H1 (cell line): ENCODE measurements at regions not wholly inside any gene's neighbourhood (a gene's known extent, or its start where the extent isn't known, plus 50 kb on each side); places are given as distances from the start of the nearest gene placed in this dataset.

Experiments used
- CTCF ChIA-PET: fragments of 300-600 bp; sonication (Branson Sonifier 250); formaldehyde crosslinking; loops from one replicate; lab custom pipeline; 2021; ENCODE audit not compliant: partially characterized antibody; lab: Charles Lee
- POLR2A ChIA-PET: fragments of 300-600 bp; sonication (Branson Sonifier 250); formaldehyde crosslinking; loops from one replicate; lab custom pipeline; 2021; ENCODE audit warnings: inconsistent platforms; ENCODE audit not compliant: partially characterized antibody; lab: Charles Lee
- DNase-seq, 2 experiments: peaks; one replicate each; pipeline versions ENCODE4 v3.0.0 to v3.0.0-alpha.2; 2010 to 2022; ENCODE audit warnings: low spot score in 2 of 2, low read depth in 1 of 2, mixed read lengths in 1 of 2
- FAIRE-seq: peaks from 2 replicates; lab custom pipeline; 2011; peaks lifted over from hg19 to GRCh38; lab: Jason Lieb, UNC
- H2AFZ ChIP-seq: 2 replicates; pipeline ENCODE4 v1.8.1; 2012; ENCODE audit warnings: low read length, inconsistent platforms
- H2AK5ac ChIP-seq: 2 replicates; pipeline ENCODE4 v1.6.1; 2013; ENCODE audit warnings: low read depth, low read length
- H2BK120ac ChIP-seq: replicated peaks from 2 replicates; pipeline ENCODE3; 2013; ENCODE audit warnings: low read depth, low read length, inconsistent platforms
- H2BK12ac ChIP-seq: 2 replicates; pipeline ENCODE4 v1.6.1; 2013; ENCODE audit warnings: low read depth, low read length
- H2BK15ac ChIP-seq: 2 replicates; pipeline ENCODE4 v1.6.1; 2013; ENCODE audit warnings: low read length
- H2BK20ac ChIP-seq: 2 replicates; pipeline ENCODE4 v1.6.1; 2013; ENCODE audit warnings: low read length
- H2BK5ac ChIP-seq: 2 replicates; pipeline ENCODE4 v1.6.1; 2013; ENCODE audit warnings: low read depth, low read length
- H3K14ac ChIP-seq: 2 replicates; pipeline ENCODE4 v1.6.1; 2013; ENCODE audit warnings: inconsistent platforms; ENCODE audit not compliant: insufficient read length
- H3K18ac ChIP-seq: 2 replicates; pipeline ENCODE4 v1.6.1; 2013; ENCODE audit warnings: low read length; ENCODE audit errors: extremely low read depth
- H3K23ac ChIP-seq: 2 replicates; pipeline ENCODE4 v1.6.1; 2013; ENCODE audit warnings: inconsistent platforms; ENCODE audit not compliant: insufficient read length
- H3K23me2 ChIP-seq: 2 replicates; pipeline ENCODE4 v1.6.1; 2013; ENCODE audit warnings: low read depth, low read length
- H3K27ac ChIP-seq: 2 replicates; pipeline ENCODE4 v1.6.1; 2011; ENCODE audit warnings: low read depth, low read length, inconsistent platforms
- H3K27me3 ChIP-seq, 4 experiments: replicated peaks in 1 of 4; 1 replicate in 1 of 4; 2 replicates in 3 of 4; pipeline versions ENCODE4 v1.6.1 to v1.8.1; 2011 to 2013; ENCODE audit warnings: low read length in 3 of 4, mild to moderate bottlenecking in 3 of 4, inconsistent platforms in 2 of 4, mixed read lengths in 2 of 4, moderate library complexity in 1 of 4; ENCODE audit not compliant: control insufficient read depth in 3 of 4, insufficient read depth in 3 of 4; ENCODE audit errors: extremely low read depth in 1 of 4
- H3K36me3 ChIP-seq, 4 experiments: 2 replicates each; pipeline versions ENCODE4 v1.6.1 to v1.8.1; 2011 to 2013; ENCODE audit warnings: mild to moderate bottlenecking in 4 of 4, low read length in 3 of 4, moderate library complexity in 2 of 4, control low read depth in 1 of 4, inconsistent platforms in 1 of 4; ENCODE audit not compliant: insufficient read depth in 4 of 4, control insufficient read depth in 2 of 4
- H3K4ac ChIP-seq: replicated peaks from 2 replicates; pipeline ENCODE3; 2013; ENCODE audit warnings: low read length, low read depth, mixed read lengths, inconsistent platforms; ENCODE audit not compliant: insufficient read length
- H3K4me1 ChIP-seq, 4 experiments: replicated peaks in 1 of 4; 1 replicate in 1 of 4; 2 replicates in 3 of 4; pipeline versions ENCODE4 v1.6.1 to v1.8.1; 2011 to 2013; ENCODE audit warnings: low read length in 3 of 4, inconsistent platforms in 2 of 4, mixed read lengths in 1 of 4; ENCODE audit not compliant: insufficient read depth in 4 of 4, control insufficient read depth in 3 of 4
- H3K4me2 ChIP-seq, 2 experiments: 2 replicates each; pipeline versions ENCODE4 v1.6.1 to v1.8.1; 2011 to 2013; ENCODE audit warnings: low read depth in 2 of 2, low read length in 2 of 2, control low read depth in 1 of 2, inconsistent platforms in 1 of 2, mild to moderate bottlenecking in 1 of 2; ENCODE audit not compliant: insufficient read depth in 1 of 2
- H3K4me3 ChIP-seq, 4 experiments: fragments of 200-600, 300-600 bp in 1 of 4; sonication (generic), shearing (Covaris generic), sonication (Bioruptor Twin) in 1 of 4; 2 replicates each; pipeline versions ENCODE4 v1.5.1 to v1.8.1; 2011 to 2016; ENCODE audit warnings: low read length in 4 of 4, low read depth in 3 of 4, control low read depth in 2 of 4, inconsistent platforms in 2 of 4, mild to moderate bottlenecking in 2 of 4, mixed read lengths in 1 of 4, moderate library complexity in 1 of 4; ENCODE audit not compliant: insufficient read depth in 2 of 4; ENCODE audit errors: extremely low read depth in 1 of 4
- H3K56ac ChIP-seq: replicated peaks from 2 replicates; pipeline ENCODE3; 2013; ENCODE audit warnings: low read depth, mild to moderate bottlenecking, mixed read lengths, low read length, inconsistent platforms; ENCODE audit not compliant: insufficient read length
- H3K79me1 ChIP-seq: 2 replicates; pipeline ENCODE4 v1.6.1; 2013; ENCODE audit warnings: low read depth, low read length, control low read depth
- H3K79me2 ChIP-seq, 2 experiments: 2 replicates each; pipeline versions ENCODE4 v1.6.1 to v1.8.1; 2012 to 2013; ENCODE audit warnings: low read length in 2 of 2, mild to moderate bottlenecking in 2 of 2, inconsistent platforms in 1 of 2; ENCODE audit not compliant: insufficient read depth in 2 of 2, control insufficient read depth in 1 of 2
- H3K9ac ChIP-seq, 4 experiments: replicated peaks in 1 of 4; 1 replicate in 1 of 4; 2 replicates in 3 of 4; pipeline versions ENCODE4 v1.6.1 to v1.8.1; 2011 to 2013; ENCODE audit warnings: low read depth in 3 of 4, low read length in 3 of 4, control low read depth in 2 of 4, mild to moderate bottlenecking in 2 of 4, moderate library complexity in 2 of 4, inconsistent platforms in 1 of 4; ENCODE audit errors: extremely low read depth in 1 of 4
- H3K9me3 ChIP-seq, 2 experiments: 2 replicates each; pipeline versions ENCODE4 v1.6.1 to v1.8.1; 2012 to 2013; ENCODE audit warnings: mild to moderate bottlenecking in 2 of 2, moderate library complexity in 2 of 2, control low read depth in 1 of 2, inconsistent platforms in 1 of 2, low read depth in 1 of 2, low read length in 1 of 2, mixed read lengths in 1 of 2; ENCODE audit not compliant: insufficient read depth in 2 of 2
- H4K20me1 ChIP-seq, 2 experiments: replicated peaks in 1 of 2; 2 replicates each; pipeline versions ENCODE3 to v1.8.1; 2011 to 2013; ENCODE audit warnings: inconsistent platforms in 2 of 2, low read length in 2 of 2, mild to moderate bottlenecking in 1 of 2; ENCODE audit not compliant: insufficient read depth in 2 of 2, control insufficient read depth in 1 of 2
- H4K5ac ChIP-seq: 2 replicates; pipeline ENCODE4 v1.6.1; 2013; ENCODE audit warnings: low read length, low read depth, mixed read lengths, inconsistent platforms; ENCODE audit not compliant: insufficient read length
- H4K8ac ChIP-seq: 2 replicates; pipeline ENCODE4 v1.8.0; 2013; ENCODE audit warnings: mild to moderate bottlenecking, moderate library complexity, low read length, inconsistent platforms; ENCODE audit not compliant: insufficient read depth; ENCODE audit errors: extremely low read depth
- H4K91ac ChIP-seq: replicated peaks from 2 replicates; pipeline ENCODE3; 2013; ENCODE audit warnings: low read length, mixed read lengths, inconsistent platforms; ENCODE audit not compliant: insufficient read length
- CREB1 ChIP-seq: IDR thresholded peaks from 2 replicates; pipeline ENCODE4 v1.6.1; 2012; ENCODE audit warnings: inconsistent platforms
- EZH2 ChIP-seq: fragments of 200-600 bp; sonication (generic); IDR thresholded peaks from 2 replicates; pipeline ENCODE4 v1.7.1; 2012; ENCODE audit warnings: low read depth, mild to moderate bottlenecking, moderate library complexity, low read length, inconsistent platforms; ENCODE audit not compliant: severe bottlenecking
- HDAC2 ChIP-seq, 2 experiments: fragments of 300-600 bp in 1 of 2; sonication (generic) in 1 of 2; IDR thresholded peaks; 2 replicates each; pipeline ENCODE4 v1.6.1; 2011 to 2012; ENCODE audit warnings: low read depth in 2 of 2, low read length in 2 of 2, mild to moderate bottlenecking in 2 of 2, moderate library complexity in 2 of 2, borderline replicate concordance in 1 of 2, inconsistent platforms in 1 of 2
- POLR2A ChIP-seq, 2 experiments: IDR thresholded peaks; 1 replicate in 1 of 2; 2 replicates in 1 of 2; pipeline ENCODE4 v1.6.1; 2011; ENCODE audit warnings: low read depth in 2 of 2, low read length in 2 of 2, mild to moderate bottlenecking in 2 of 2; ENCODE audit errors: control extremely low read depth in 1 of 2
- SIRT6 ChIP-seq: IDR thresholded peaks from one replicate; pipeline ENCODE4 v1.7.1; 2012; ENCODE audit warnings: low read length, inconsistent platforms
- TAF1 ChIP-seq: IDR thresholded peaks from 2 replicates; pipeline ENCODE4 v1.6.1; 2011; ENCODE audit warnings: mild to moderate bottlenecking, low read depth, low read length
- WGBS, 2 experiments: shearing (Covaris generic) in 1 of 2; methylation state at CpG; one replicate each; pipeline versions ENCODE4 v1.1.6 to v1.1.7; 2013 to 2015; ENCODE audit warnings: low lambda C conversion rate in 2 of 2, mixed read lengths in 2 of 2, inconsistent platforms in 1 of 2, low coverage in 1 of 2, missing lambda C conversion rate in 1 of 2; ENCODE audit not compliant: insufficient replicate concordance in 2 of 2, insufficient coverage in 1 of 2, insufficient read length in 1 of 2; ENCODE audit errors: extremely low coverage in 1 of 2, missing lambda C conversion rate in 1 of 2; 5-methylcytosine and 5-hydroxymethylcytosine counted together
- TF ChIP-seq, protein P1 (sequence below): IDR thresholded peaks from 2 replicates; pipeline ENCODE4 v1.6.1; 2011; ENCODE audit warnings: low read length, improper control_type of control experiment

DNA sequence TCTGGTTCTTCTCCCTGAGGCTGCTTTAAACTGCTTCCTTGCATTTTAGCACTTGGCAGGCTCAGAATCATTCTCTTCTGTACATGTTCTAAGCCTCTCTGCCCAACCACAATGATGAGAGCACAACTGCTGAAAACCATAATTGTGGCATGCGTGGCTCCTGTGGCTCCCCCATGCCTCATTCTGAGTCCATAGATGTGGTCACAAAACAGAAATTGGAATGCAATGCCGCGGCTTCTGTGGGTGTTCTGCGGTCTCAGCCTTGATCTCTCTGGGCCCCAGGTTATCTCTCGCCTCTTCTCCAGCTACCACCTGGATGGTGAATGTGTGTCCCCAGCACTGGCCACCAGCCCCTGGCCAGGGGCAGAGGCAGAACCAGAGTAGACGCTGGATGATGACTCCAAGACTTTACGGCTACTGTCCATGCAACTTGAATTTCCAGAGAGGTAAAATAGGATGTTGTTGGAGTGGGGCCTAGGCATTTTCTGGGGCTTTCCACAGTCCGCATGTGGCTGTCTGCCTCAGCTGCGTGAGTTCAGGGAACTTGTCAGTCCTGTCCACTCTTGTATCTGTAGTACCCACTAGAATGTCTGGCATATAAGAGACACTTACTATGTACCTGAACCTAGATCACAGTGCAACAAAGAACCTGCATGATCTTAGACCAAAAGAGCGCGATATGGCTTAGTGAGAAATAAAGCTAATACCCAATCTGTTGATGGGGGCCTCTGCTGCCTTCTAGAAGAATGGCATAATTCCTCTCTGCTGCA is 52.4 kb upstream of the ADRB1 start:
- no peak overlapping the region for H4K91ac ChIP-seq
- H3K56ac ChIP-seq: no peak overlapping the region
- no peak overlapping the region for H3K14ac ChIP-seq
- no peaks in the 10 kb centered on the region; the same call in 1 of the 2 replicates for H3K79me1 ChIP-seq
- no peak overlapping the region for H2BK20ac ChIP-seq
- H3K4me1 ChIP-seq: no peaks in the 10 kb centered on the region
- no peak overlapping the region for H3K4me3 ChIP-seq
- no peak overlapping the region; the same call in 1 of the 2 replicates for H2AFZ ChIP-seq
- no peaks in the 10 kb centered on the region for H3K9me3 ChIP-seq
- H3K23me2 ChIP-seq: no peaks in the 10 kb centered on the region
- H2BK12ac ChIP-seq: no peak overlapping the region
- H3K4me2 ChIP-seq: no peak overlapping the region
- FAIRE-seq (no peak), DNase-seq (no peak)
- no peaks in the 10 kb centered on the region for H4K20me1 ChIP-seq
- WGBS, 2 experiments: 97% methylated on average over 11 of the region's 11 CpGs; no CpG with 5 or more reads in 1 of the 2 experiments
- no peaks in the 10 kb centered on the region for H3K79me2 ChIP-seq
- no peaks in the 10 kb centered on the region for H3K27me3 ChIP-seq
- H2BK15ac ChIP-seq: no peak overlapping the region
- no peak overlapping the region for H3K27ac ChIP-seq
- no peak overlapping the region for H4K5ac ChIP-seq
- H2BK120ac ChIP-seq: no peak overlapping the region
- no peak overlapping the region for H3K4ac ChIP-seq
- H2AK5ac ChIP-seq: no peak overlapping the region
- ChIA-PET CTCF (interaction anchor here (0.7 to 2.8 kb wide), 4 partner anchors 8 to 312 kb away, joined by 3 to 9 read pairs (median 6); no protein-coding TSS in a partner anchor), POLR2A (no interaction called here)
- no peak overlapping the region for H4K8ac ChIP-seq
- no peak overlapping the region for H3K18ac ChIP-seq
- no peak overlapping the region for H3K9ac ChIP-seq
- no peak overlapping the region for H3K23ac ChIP-seq
- H3K36me3 ChIP-seq: no peaks in the 10 kb centered on the region
- H2BK5ac ChIP-seq: no peak overlapping the region
- TF ChIP-seq SIRT6 (no peak), POLR2A (IDR thresholded peaks at IDR 0.05; ENCODE audit: control extremely low read depth in 1 of 2, low read depth in 2 of 2, low read length in 2 of 2) (no peak), HDAC2 (IDR thresholded peaks at IDR 0.05; ENCODE audit: borderline replicate concordance in 1 of 2, low read depth in 2 of 2, low read length in 2 of 2) (no peak), EZH2 (no peak), TAF1 (no peak), CREB1 (no peak)
- TF ChIP-seq, protein P1, sequence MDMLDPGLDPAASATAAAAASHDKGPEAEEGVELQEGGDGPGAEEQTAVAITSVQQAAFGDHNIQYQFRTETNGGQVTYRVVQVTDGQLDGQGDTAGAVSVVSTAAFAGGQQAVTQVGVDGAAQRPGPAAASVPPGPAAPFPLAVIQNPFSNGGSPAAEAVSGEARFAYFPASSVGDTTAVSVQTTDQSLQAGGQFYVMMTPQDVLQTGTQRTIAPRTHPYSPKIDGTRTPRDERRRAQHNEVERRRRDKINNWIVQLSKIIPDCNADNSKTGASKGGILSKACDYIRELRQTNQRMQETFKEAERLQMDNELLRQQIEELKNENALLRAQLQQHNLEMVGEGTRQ: no peak
